ENCODE measurements at regions not wholly inside any gene's neighbourhood (a gene's known extent, or its start where the extent isn't known, plus 50 kb on each side); places are given as distances from the start of the nearest gene placed in this dataset.

DNA sequence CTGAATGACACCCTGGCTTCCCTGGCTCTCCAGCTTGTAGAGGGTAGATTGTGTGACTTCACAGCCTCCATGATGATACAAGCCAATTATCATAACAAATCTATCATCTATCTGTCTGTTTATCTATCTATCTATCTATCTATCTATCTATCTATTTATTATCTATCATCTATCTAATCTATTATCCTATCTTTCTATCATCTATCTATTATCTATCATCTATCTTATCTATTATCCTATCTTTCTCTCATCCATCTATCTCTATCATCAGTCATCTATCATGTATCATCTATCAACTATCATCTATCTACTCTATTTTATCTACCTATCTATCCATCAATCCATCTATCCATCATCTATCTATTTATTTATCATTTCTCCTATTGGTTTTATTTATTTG lies 361.8 kb downstream of the RNF144A start:
- H2BK120ac ChIP-seq (ENCODE audit: low read depth, low read length), result no peak overlapping the region
- H3K9me3 ChIP-seq (ENCODE audit: control insufficient read depth, low read length), result no peaks in the 10 kb centered on the region
- H3K23ac ChIP-seq (ENCODE audit: low read length in 2 of 2), result no peak overlapping the region
- no peak overlapping the region for H4K8ac ChIP-seq (ENCODE audit: low read length)
- H2AK5ac ChIP-seq (ENCODE audit: low read length, severe bottlenecking), result no peak overlapping the region
- no peaks in the 10 kb centered on the region for H3K79me1 ChIP-seq (replicated peaks; ENCODE audit: low read length, poor library complexity, severe bottlenecking)
- H3K4me1 ChIP-seq (ENCODE audit: control insufficient read depth, insufficient read depth, low read depth, low read length), result no peaks in the 10 kb centered on the region
- H3K4me3 ChIP-seq (ENCODE audit: insufficient read depth in 1 of 2, low read depth in 1 of 2, low read length in 2 of 2), result no peak overlapping the region
- H2BK5ac ChIP-seq (ENCODE audit: low read depth, low read length, poor library complexity, severe bottlenecking), result no peak overlapping the region
- no peaks in the 10 kb centered on the region for H3K36me3 ChIP-seq (ENCODE audit: control insufficient read depth in 1 of 2, insufficient read depth in 2 of 2, low read depth in 1 of 2, low read length in 2 of 2)
- DNase-seq, result no peak
- H3K27me3 ChIP-seq (ENCODE audit: control insufficient read depth in 1 of 2, insufficient read depth in 1 of 2, low read length in 2 of 2), result peaks cover 0 to 67% of the 10 kb centered on the region in 2 experiments
- no peak overlapping the region for H3K9ac ChIP-seq (ENCODE audit: low read length)
- H4K91ac ChIP-seq (ENCODE audit: low read length), result no peak overlapping the region
- no peak overlapping the region for H3K18ac ChIP-seq (ENCODE audit: low read depth in 1 of 2, low read length in 2 of 2)
- H3K4ac ChIP-seq (ENCODE audit: low read depth in 1 of 2, low read length in 2 of 2), result no peak overlapping the region
- no peak overlapping the region for H2BK15ac ChIP-seq (ENCODE audit: low read depth, poor library complexity, severe bottlenecking)
- H2BK12ac ChIP-seq (ENCODE audit: low read length in 2 of 2), result no peak overlapping the region
- no peak overlapping the region for H2AFZ ChIP-seq (ENCODE audit: low read depth, low read length)
- no peak overlapping the region for H3K14ac ChIP-seq (ENCODE audit: low read length in 2 of 2)
- H3K4me2 ChIP-seq (ENCODE audit: low read length, poor library complexity, severe bottlenecking), result no peak overlapping the region
- no peak overlapping the region for H3K27ac ChIP-seq (ENCODE audit: low read length, poor library complexity, severe bottlenecking)

DNA sequence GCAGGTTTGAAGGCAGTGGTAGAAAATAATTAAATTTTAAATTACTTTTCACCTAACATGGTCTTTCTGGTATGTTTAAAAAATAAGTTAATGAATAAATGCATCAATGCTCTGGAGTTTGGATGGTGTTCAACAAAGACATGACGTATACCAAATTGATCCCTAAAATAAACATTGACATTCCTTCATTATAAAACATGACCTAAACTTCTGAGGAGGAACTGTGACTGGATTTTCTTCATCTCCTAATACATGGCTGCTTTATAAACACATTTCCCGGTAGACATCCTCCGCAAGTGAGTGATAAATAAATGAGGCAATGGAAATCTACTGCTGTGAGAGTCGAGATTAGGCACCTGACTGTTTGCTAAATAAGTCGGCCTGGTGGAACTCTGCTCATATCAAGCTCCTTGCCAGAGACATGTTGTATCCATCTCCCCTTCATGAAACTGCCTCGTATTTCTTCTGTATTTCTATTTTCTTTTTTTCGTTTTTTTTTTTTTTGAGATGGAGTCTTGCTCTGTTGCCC lies 362.3 kb downstream of the RNF144A start:
- Histone ChIP-seq H3K4me3 (ENCODE audit: insufficient read depth in 1 of 2, low read depth in 1 of 2, low read length in 2 of 2) (no peak overlapping the region), H3K14ac (ENCODE audit: low read length in 2 of 2) (no peak overlapping the region), H2BK12ac (ENCODE audit: low read length in 2 of 2) (no peak overlapping the region), H3K27ac (ENCODE audit: low read length, poor library complexity, severe bottlenecking) (no peak overlapping the region), H3K79me1 (replicated peaks; ENCODE audit: low read length, poor library complexity, severe bottlenecking) (no peaks in the 10 kb centered on the region), H3K9me3 (ENCODE audit: control insufficient read depth, low read length) (no peaks in the 10 kb centered on the region), H3K36me3 (ENCODE audit: control insufficient read depth in 1 of 2, insufficient read depth in 2 of 2, low read depth in 1 of 2, low read length in 2 of 2) (no peaks in the 10 kb centered on the region), H2BK5ac (ENCODE audit: low read depth, low read length, poor library complexity, severe bottlenecking) (no peak overlapping the region), H3K4ac (ENCODE audit: low read depth in 1 of 2, low read length in 2 of 2) (no peak overlapping the region), H2BK120ac (ENCODE audit: low read depth, low read length) (no peak overlapping the region), H4K91ac (ENCODE audit: low read length) (no peak overlapping the region), H3K9ac (ENCODE audit: low read length) (no peak overlapping the region), H2AFZ (ENCODE audit: low read depth, low read length) (no peak overlapping the region), H3K4me2 (ENCODE audit: low read length, poor library complexity, severe bottlenecking) (no peak overlapping the region), H3K18ac (ENCODE audit: low read depth in 1 of 2, low read length in 2 of 2) (no peak overlapping the region), H3K23ac (ENCODE audit: low read length in 2 of 2) (no peak overlapping the region), H2AK5ac (ENCODE audit: low read length, severe bottlenecking) (no peak overlapping the region), H3K4me1 (ENCODE audit: control insufficient read depth, insufficient read depth, low read depth, low read length) (no peaks in the 10 kb centered on the region), H2BK15ac (ENCODE audit: low read depth, poor library complexity, severe bottlenecking) (no peak overlapping the region), H3K27me3 (ENCODE audit: control insufficient read depth in 1 of 2, insufficient read depth in 1 of 2, low read length in 2 of 2) (peaks cover 0 to 66% of the 10 kb centered on the region in 2 experiments), H4K8ac (ENCODE audit: low read length) (no peak overlapping the region)
- 81% methylated on average over 7 of the region's 7 CpGs for WGBS
- DNase-seq, result no peak

DNA sequence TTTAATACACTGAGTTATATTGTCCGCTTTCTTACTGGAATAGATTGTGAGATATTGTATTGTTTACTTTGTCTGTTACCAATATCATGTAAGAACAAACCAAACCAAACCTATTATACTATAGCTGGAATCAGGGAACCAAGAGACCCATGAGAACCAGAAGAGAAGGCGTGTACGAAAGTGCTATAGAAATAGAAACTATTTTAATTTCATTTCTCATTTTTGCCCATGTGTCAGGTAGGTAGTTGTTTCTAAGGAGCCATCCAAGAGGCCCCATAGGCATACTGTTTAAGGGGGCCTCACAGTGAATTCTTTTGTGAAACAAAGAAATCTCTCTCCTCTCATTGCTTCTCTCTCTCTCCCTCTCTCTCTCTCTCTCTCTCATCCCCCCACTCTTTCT lies 363.6 kb downstream of the RNF144A start:
- H3K79me1 ChIP-seq (replicated peaks; ENCODE audit: low read length, poor library complexity, severe bottlenecking), result no peaks in the 10 kb centered on the region
- WGBS, result no CpG with 5 or more reads among the region's 3 CpGs
- H2BK15ac ChIP-seq (ENCODE audit: low read depth, poor library complexity, severe bottlenecking), result no peak overlapping the region
- no peak overlapping the region for H2AK5ac ChIP-seq (ENCODE audit: low read length, severe bottlenecking)
- no peak overlapping the region for H4K8ac ChIP-seq (ENCODE audit: low read length)
- H3K4me2 ChIP-seq (ENCODE audit: low read length, poor library complexity, severe bottlenecking), result no peak overlapping the region
- H3K4me3 ChIP-seq (ENCODE audit: insufficient read depth in 1 of 2, low read depth in 1 of 2, low read length in 2 of 2), result no peak overlapping the region
- no peaks in the 10 kb centered on the region for H3K9me3 ChIP-seq (ENCODE audit: control insufficient read depth, low read length)
- H3K27me3 ChIP-seq (ENCODE audit: control insufficient read depth in 1 of 2, insufficient read depth in 1 of 2, low read length in 2 of 2), result peaks cover 0 to 56% of the 10 kb centered on the region in 2 experiments
- H3K36me3 ChIP-seq (ENCODE audit: control insufficient read depth in 1 of 2, insufficient read depth in 2 of 2, low read depth in 1 of 2, low read length in 2 of 2), result no peaks in the 10 kb centered on the region
- H2BK12ac ChIP-seq (ENCODE audit: low read length in 2 of 2), result no peak overlapping the region
- H3K23ac ChIP-seq (ENCODE audit: low read length in 2 of 2), result no peak overlapping the region
- no peak overlapping the region for H3K18ac ChIP-seq (ENCODE audit: low read depth in 1 of 2, low read length in 2 of 2)
- H2AFZ ChIP-seq (ENCODE audit: low read depth, low read length), result no peak overlapping the region
- no peak overlapping the region for H3K27ac ChIP-seq (ENCODE audit: low read length, poor library complexity, severe bottlenecking)
- no peak overlapping the region for H4K91ac ChIP-seq (ENCODE audit: low read length)
- no peak overlapping the region for H3K9ac ChIP-seq (ENCODE audit: low read length)
- DNase-seq, result no peak
- H2BK120ac ChIP-seq (ENCODE audit: low read depth, low read length), result no peak overlapping the region
- no peak overlapping the region for H3K14ac ChIP-seq (ENCODE audit: low read length in 2 of 2)
- H2BK5ac ChIP-seq (ENCODE audit: low read depth, low read length, poor library complexity, severe bottlenecking), result no peak overlapping the region
- no peak overlapping the region for H3K4ac ChIP-seq (ENCODE audit: low read depth in 1 of 2, low read length in 2 of 2)
- H3K4me1 ChIP-seq (ENCODE audit: control insufficient read depth, insufficient read depth, low read depth, low read length), result no peaks in the 10 kb centered on the region

DNA sequence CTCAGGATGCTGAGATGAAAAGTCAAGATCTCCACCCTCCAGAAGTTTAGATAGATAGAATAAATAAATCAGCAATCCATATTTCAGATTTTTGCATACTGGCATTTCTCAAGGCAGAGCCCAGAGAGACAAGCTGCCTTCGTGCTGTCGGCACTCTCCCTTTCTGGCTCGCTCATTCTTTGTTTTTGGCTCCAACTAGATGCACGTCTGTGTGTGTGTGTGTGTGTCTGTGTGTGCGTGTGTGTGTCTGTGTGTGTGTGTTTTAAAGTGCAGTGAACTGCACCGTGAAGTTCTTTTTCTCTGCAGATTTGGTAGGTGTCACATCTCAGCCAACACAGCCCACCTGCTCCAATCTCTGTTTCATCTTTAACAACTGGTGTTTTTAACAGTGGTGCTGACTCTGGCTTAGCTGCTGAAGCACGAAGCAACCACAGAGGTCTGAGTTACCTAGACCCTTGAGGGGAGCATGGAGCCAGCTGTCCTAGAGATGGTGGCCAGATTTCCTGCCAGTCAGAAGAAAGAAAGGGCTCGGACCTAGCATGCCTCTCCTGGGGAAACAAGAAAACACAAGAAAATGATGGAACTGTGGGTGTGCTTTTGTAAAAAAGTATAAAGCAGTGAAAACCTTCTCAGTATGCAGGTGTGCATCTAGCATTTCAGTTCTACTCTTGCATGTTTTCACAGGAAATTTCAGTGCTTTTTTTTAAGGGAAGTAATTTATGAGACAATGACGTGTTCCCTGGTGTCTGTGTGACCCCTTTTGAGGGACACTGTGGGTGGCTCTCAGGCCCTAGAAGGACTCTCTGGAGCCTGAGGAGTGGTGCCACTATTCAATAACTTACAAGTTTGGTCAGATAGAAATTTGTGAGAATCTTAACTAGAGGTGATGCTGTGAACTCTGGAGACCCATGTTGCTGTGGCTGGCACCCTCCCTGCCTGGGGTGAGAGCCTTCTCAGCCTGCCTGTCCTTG lies 364.3 kb downstream of the RNF144A start:
- Histone ChIP-seq H2AFZ (ENCODE audit: low read depth, low read length) (no peak overlapping the region), H3K27ac (ENCODE audit: low read length, poor library complexity, severe bottlenecking) (no peak overlapping the region), H2BK15ac (ENCODE audit: low read depth, poor library complexity, severe bottlenecking) (no peak overlapping the region), H3K4me2 (ENCODE audit: low read length, poor library complexity, severe bottlenecking) (no peak overlapping the region), H2AK5ac (ENCODE audit: low read length, severe bottlenecking) (no peak overlapping the region), H2BK12ac (ENCODE audit: low read length in 2 of 2) (no peak overlapping the region), H3K14ac (ENCODE audit: low read length in 2 of 2) (no peak overlapping the region), H3K27me3 (ENCODE audit: control insufficient read depth in 1 of 2, insufficient read depth in 1 of 2, low read length in 2 of 2) (peaks cover 0 to 49% of the 10 kb centered on the region in 2 experiments), H3K36me3 (ENCODE audit: control insufficient read depth in 1 of 2, insufficient read depth in 2 of 2, low read depth in 1 of 2, low read length in 2 of 2) (no peaks in the 10 kb centered on the region), H4K91ac (ENCODE audit: low read length) (no peak overlapping the region), H3K9ac (ENCODE audit: low read length) (no peak overlapping the region), H2BK5ac (ENCODE audit: low read depth, low read length, poor library complexity, severe bottlenecking) (no peak overlapping the region), H3K9me3 (ENCODE audit: control insufficient read depth, low read length) (no peaks in the 10 kb centered on the region), H2BK120ac (ENCODE audit: low read depth, low read length) (no peak overlapping the region), H3K79me1 (replicated peaks; ENCODE audit: low read length, poor library complexity, severe bottlenecking) (no peaks in the 10 kb centered on the region), H3K4me3 (ENCODE audit: insufficient read depth in 1 of 2, low read depth in 1 of 2, low read length in 2 of 2) (no peak overlapping the region), H3K4ac (ENCODE audit: low read depth in 1 of 2, low read length in 2 of 2) (no peak overlapping the region), H3K18ac (ENCODE audit: low read depth in 1 of 2, low read length in 2 of 2) (no peak overlapping the region), H4K8ac (ENCODE audit: low read length) (no peak overlapping the region), H3K23ac (ENCODE audit: low read length in 2 of 2) (no peak overlapping the region), H3K4me1 (ENCODE audit: control insufficient read depth, insufficient read depth, low read depth, low read length) (no peaks in the 10 kb centered on the region)
- 72% methylated on average over 5 of the region's 9 CpGs for WGBS
- DNase-seq, result no peak

Measured in mesenchymal stem cell (in vitro differentiated cells and primary cell).